GM19035 (cell line): ENCODE measurements at regions not wholly inside any gene's neighbourhood (a gene's known extent, or its start where the extent isn't known, plus 50 kb on each side); places are given as distances from the start of the nearest gene placed in this dataset.
"Not testable (repeated sequence)": the region's sequence is repeated elsewhere in the genome, so short reads cannot be mapped to it uniquely, and the experiment has no call there.

ENCODE experiments used
- ATAC-seq: cut with Tn5 transposase; IDR thresholded peaks from one replicate; pipeline ENCODE4 v1.9.1; 2021; ENCODE audit not compliant: unreplicated experiment

DNA sequence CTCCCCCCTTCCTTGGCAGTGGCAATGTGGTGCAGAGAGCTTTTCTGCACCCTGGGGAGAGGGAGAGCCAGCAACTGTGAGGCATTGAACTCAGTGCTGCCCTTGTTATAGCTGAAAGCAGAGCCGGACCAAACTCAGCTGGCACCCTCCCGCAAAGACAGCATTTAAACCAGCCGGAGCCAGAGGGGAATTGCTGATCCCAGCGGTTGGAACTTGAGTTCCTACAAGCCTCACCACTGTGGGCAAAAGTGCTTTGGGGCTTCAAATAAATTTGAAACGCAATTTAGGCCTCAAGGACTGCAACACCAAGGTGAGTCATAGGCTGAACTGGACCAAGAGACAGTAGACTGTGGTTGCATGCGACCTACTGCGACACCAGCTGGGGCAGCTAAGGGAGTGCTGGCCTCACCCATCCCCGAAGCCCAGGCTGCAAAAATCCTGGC is 207.6 kb upstream of the CDKN2B start:
- no peak for ATAC-seq

DNA sequence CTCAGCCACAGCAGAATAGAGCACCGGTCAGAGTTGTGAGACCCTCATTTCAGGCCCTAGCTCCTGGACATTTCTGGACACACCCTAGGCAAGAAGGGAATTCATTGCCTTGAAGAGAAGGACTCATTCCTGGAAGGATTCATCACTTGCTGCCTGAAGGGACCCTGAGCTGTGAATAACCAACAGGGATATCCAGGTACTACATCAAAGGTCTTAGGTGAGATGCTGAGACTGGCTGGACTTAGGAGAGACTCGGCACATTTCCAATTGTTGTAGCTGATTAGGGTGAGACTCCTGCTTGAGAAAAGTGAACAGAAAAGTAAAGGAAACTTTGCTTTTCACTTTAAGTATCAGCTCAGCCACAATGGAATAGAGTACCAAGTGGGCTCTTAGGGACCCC is 208.1 kb upstream of the CDKN2B start:
- no peak for ATAC-seq

DNA sequence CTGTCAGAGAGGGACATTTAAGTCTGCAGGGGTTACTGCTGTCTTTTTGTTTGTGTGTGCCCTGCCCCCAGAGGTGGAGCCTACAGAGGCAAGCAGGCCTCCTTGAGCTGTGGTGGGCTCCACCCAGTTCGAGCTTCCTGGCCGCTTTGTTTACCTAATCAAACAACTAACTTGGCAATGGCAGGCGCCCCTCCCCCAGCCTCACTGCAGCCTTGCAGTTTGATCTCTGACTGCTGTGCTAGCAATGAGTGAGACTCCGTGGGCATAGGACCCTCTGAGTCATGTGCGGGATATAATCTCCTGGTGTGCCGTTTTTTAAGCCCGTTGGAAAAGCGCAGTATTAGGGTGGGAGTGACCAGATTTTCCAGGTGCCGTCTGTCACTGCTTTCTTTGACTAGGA is 216.8 kb upstream of the CDKN2B start:
- not testable (repeated sequence) for ATAC-seq

DNA sequence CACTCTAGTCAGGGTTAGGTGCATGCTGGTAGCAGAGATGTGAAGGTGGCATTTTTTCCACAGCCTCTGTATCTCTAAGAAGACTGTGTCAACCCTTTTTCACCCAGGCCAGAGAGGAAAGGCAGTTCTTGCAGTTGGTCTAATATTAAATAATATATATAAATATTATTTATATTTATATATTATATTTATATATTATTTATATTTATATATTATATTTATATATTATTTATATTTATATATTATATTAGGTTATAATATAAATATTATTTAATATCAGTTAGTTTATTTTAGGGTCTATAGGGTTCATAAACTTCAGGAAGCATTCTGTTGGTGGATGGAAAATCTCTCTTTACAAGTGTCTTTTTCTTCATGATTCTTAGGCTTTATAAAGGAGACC is 218.6 kb upstream of the DMRTA1 start:
- no peak for ATAC-seq

DNA sequence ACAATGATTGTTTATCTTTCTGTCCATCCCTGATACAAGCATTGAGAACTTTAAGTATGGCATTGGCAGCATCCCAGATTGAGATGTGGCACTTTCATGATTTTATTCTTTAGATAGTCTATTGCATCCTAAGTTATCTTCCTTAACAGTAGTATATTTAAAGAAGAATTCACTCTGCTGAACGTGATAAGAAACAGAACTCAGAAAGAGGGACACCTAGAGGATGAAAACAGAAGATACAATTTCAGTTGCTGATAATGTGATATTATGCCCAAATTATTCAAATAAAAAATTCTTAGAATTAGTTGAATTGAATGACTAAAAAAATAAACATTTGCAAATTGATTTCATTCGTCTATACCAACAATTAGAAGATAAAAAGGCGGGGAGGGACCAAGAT is 218.1 kb upstream of the DMRTA1 start:
- no peak for ATAC-seq

DNA sequence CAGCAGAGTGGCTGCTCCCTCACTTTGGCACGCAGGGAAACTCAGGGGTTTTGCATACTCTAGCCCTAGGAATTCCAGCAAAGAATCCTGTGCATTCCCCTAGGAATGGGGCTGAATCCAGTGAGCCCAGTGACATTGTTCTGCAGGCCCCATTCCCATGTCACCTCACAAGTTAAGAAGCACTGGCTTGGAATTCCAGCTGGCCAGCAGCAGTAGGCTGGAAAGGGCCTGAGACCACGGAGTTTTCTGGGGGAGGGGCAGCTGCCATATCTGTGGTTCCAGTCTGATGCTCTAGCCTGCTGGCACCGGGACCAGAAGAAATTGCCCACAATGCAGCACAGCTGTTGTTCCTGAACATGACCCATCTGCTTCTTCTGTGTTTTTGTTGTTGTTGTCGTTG is 217.6 kb upstream of the DMRTA1 start:
- no peak for ATAC-seq

DNA sequence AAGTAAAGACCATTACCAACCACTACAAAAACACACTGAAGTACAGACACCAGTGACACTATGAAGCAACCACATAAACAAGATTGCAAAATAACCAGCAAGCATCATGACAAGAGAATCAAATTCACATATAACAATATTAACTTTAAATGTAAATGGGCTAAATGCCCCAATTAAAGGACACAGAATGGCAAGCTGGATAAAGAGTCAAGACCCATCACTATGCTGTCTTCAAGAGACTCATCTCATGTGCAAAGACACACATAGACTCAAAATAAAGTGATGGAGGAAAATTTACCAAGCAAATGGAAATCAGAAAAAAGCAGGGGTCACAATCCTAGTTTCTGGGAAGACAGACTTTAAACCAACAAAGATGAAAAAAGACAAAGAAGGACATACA is 215.3 kb upstream of the DMRTA1 start:
- ATAC-seq = not testable (repeated sequence)

DNA sequence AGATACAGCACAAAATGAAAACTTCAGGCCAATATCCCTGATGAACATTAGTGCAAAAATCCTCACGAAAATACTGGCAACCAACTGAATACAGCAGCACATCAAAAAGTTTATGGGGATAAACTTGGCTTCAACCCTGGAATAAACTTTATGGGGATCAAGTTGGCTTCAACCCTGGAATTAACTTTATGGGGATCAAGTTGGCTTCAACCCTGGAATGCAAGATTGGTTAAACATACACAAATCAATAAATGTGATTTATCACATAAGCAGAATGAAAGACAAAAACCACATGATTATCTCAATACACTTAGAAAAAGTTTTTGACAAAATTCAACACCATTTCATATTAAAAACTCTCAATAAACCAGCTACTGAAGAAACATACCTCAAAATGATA is 213.7 kb upstream of the DMRTA1 start:
- ATAC-seq = no peak

DNA sequence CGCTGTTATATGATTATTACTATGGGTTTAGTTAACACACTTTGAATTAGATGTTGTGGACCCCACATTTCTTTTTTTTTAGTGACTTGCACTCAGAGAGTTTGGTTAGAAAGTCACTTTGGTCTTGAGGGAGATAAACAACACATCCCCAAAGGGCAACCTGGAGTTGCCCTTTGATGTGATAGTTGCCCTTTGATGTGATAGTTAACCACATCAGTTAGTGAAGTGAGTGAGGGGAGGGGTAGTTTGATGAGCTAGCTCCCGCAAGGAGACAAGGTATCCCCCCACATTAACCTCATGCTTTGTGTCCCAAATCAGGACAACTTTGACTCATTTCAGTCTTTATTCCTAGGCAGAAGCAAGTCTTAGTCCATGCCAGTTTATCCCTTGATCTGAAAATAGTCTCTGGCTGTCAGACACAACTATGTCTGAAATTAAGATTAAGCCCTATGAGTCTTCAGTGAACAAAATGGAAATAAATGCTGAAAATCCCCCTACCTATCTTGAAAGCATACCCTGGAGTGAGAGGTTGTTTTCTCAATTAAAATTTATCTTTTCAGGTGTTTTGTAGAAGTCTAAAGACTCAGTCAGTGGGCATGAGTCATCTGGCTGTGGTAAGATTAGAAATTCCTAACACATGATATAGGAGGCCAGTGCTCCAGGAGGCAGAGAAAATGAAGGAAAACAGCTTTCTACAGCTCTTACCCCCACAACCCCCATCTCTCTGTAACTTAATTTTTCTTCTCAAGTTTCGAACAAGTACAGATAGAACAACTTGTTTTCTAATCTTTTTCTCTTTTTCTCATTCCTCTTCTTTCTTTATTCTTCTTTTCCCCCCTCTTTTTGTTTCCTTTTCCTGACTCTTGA is 208.9 kb upstream of the DMRTA1 start:
- no peak for ATAC-seq

DNA sequence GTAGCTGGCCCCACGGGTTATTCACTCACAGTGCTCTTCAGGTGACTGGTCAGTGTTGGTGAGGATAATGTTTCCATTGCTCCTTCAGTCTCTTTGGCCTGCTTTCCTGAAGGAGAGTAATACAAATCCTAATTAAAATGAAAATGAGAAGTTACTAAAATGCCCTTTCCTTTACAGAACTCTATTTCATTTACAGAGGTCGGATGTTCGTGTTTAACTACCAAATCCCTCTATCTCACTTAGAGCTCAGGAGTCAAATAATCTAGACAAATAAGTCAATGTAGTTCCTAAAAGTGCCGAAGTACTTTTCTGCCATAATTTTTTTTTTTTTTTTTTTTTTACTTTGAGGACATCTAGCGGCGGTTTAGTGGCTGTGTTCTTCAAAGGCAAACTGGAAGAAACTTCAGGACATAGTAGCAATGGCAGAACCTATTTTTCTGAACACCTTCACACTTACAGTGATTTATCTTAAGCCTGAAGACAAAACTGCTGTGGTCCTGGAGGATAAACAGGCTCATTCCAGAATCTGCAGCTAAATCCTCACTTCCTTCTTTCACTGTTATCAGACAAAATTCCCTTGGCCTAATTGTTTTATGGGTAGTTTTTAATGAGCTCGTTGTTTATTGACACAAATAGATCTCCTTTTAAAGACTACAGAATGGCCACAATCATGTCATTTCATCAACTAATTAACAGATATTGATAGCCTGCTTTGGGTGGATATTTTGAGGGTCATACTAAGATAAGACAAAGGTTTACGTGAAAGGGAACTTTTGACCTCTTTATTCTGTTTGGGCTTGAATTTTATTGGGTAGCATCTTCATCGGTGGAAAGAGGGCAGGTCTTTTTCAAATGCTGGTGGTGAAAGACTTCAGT is 207.6 kb upstream of the DMRTA1 start:
- no peak for ATAC-seq

DNA sequence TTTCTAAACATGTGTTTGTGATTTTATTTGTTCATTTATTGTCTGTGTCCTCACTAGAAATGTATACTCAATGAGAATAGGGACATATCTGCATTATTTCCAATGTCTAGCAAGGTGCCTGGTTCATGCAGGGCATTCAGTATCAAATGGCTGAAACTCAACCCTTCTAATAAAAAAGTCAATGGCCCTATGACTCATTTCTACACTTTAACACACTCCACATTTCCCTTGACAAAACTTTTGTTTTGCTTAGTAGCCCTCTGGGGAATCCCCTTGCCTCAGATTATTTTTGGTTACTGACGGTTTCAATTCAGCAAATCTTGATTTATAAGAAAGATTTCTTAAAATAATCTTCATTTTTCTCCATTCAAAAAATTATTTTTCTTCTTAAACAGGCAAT is 206.0 kb upstream of the DMRTA1 start:
- ATAC-seq = peak; percentile 78

DNA sequence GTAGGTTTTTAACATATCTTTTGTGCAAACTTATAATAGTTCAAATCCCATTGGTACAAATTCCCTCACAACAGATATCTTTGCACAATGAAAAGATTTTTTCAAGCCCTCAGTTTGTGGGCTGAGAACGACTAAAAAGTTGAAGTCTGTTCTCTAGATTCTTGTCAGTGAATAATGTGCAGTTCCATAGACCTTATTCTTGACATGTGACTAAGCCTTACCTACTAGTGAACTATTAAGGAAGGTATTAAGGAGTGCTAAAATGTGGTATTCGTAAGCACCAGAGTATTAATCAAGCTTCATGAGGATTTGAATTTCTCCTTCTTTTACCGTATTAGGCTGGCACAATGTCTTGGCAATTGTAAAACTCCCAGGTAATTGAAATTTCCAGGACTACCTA is 205.6 kb upstream of the DMRTA1 start:
- ATAC-seq = no peak

DNA sequence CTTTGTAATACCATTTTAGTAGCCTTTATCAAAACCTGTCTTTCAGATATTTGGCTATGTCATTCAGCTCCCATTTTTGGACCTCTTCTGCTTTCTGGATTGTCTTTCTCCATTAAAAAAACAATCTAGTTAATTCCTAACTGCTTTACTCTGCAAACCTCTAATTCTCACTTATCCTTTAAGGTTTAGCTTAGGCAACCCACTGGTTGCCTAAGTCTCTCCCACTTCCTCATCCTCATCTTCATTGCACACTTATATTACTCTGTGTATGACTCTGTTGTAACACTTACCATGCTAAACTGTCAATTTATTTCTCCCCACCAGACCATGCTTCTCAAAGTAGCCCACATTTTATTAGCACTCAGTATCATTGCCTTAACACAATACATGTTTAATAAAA is 205.0 kb upstream of the DMRTA1 start:
- ATAC-seq = no peak

DNA sequence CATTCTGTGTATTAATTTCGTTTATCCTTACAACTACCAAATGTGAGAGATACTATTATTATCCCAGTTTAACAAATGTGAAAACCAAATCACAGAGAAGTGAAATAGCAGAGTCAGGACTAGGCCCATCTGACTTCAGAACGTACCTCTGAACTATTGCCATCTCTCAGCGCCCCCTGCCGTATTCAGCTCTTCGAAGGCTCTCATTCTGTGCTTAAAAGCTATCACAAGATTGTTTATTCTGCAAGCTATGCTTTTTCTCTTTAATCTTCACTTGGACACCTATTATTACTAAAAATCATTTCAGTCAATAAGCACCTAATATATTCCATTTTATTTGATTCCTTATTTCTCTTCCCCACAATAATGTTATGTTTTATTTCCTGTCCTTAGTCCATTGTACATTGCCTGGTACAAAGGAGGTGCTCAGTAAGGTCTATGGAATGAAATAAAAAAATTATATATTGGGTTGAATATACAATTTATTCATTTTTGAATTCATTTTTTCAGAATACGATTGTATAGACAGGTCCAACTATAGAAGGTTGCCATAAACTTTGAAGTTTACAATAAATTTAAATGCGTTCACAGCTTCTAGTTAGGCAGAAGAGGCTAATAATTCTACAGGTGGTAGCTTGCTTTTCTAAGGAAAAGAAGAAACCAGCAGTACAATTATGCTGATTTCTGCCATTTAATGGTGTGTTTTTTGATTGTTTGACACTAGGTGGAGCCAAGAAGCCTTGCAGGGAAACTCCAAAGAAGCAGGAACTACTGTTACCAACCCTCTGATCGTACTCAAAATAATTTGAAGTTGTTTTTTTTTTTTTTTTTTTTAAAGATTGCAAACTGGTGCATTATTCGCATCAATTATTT is 202.2 kb upstream of the DMRTA1 start:
- ATAC-seq = peak; percentile 51

DNA sequence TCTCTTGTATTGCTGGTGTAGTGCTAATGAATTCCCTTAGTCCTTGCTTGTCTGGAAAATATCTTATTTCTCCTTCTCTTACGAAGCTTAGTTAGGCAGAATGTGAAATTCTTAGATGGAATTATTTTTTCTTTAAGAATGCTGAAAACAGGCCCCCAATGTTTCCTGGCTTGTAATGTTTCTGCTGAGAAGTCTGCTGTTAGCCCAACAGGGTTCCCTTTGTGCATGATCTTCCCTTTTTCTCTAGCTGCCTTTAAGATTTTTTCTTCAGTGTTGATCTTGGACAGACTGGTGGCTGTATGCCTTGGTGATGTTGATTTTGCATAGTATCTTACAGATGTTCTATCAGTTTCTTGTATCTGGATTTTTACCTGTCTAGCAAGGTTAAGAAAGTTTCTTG is 191.3 kb upstream of the DMRTA1 start:
- no peak for ATAC-seq

DNA sequence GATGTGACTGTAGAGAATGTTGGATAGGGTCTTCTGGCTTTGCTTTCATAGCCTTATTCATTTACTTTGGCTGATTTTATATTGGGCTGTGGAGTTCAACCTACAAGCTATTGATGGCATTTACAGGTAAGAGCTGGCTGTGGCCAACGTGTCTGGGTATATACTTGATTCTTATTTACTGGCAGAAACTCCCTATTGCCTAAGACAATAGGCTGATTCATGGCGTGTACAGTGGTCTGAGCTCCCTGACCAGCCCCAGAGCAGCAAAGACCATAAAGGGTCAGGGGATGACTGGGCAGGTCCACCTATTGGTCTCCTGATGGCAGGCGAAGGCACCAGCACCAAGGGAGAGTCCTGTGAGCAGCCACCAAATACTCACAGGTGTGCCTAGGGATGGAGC is 190.2 kb upstream of the DMRTA1 start:
- ATAC-seq = no peak

DNA sequence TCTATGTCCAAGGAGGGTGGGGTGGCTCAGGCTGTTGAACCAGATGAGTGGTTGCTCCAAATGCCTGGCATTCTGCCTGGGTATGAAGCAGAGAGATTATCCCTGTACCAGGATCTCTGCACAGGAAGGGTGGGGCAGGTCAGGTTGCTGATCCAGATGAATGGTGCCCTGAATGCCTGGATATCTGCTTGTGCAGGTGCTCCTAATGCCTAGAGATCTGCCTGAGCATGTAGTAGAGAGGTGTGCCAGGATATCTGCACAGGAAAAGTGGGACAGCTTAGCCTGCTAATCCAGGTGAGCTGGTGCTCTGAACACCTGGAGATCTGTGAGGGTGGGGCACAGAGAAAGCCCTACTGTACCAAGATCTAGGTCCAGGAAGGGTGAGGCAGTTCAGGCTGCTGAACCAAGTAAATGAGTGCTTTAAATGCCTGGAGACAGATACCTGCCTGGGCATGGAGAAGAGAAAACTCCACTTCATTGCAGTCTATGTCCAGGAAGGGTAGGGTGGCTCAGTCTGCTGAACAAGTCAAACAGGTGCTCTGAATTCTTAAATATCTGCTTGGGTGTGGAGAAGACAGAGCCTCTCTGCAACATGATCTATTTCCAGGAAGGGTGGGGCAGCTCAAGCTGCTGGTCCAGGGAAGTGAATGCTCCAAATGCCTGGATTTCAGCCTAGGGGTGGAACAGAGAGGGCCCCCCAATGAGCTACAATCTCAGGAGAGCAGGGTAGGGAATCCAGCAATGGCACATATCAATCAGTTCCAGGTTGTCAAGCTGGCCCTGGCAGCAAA is 189.4 kb upstream of the DMRTA1 start:
- ATAC-seq = no peak

DNA sequence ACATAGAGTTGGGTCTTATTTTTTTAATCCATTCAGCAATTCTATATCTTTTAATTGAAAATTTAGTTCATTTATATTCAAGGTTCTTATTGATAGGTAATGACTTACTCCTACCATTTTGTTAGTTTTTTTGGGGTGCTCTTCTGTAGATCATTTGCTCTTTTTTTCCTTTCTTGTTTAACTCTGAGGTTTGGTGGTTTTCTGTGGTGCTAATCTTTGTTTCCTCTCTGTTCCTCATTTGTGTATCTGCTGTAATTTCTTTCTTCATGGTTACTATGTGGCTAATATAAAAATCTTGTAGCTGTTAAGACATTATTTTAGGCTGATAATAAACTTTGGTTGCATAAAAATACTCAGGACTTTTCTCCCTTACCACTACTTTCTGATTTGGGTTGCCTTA is 181.6 kb upstream of the DMRTA1 start:
- ATAC-seq = no peak

DNA sequence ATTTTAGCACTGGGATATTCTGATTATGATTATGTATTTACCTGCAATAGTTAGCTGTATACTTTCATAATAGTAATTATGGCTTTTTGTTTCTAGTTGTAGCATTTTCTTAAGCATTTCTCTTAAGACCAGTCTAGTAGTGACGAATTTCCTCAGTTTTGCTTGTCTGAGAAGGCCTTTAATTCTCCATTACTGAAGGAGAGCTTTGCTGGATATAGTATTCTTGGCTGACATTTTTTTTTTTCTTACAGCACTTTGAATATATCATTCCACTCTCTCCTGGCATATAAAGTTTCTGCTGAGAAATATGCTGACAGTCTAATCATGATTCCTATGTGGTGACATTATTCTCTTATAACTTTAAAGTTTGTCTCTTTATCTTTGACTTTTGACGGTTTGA is 181.1 kb upstream of the DMRTA1 start:
- no peak for ATAC-seq

DNA sequence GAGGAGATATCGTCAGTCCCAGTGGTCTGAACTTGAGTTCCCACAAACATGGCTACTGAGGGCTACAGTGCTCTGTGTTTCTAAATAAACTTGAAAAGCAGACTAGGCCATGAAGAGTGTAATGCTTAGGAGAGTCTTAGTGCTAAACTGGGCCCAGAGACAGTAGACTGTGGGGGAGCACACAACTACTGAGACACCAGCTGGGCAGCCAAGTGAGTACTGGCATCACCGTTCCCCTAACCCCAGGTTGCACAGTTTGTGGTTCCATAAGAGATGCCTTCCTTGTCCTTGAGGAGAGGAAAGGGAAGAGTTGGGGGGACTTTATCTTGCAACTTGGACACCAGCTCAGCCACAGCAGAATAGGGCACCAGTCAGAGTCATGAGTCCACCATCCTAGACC is 172.1 kb upstream of the DMRTA1 start:
- no peak for ATAC-seq
